BLaER1 treated with 17β-estradiol and CSF1 and Interleukin-3, amounts not matched to agents 10 nM and 100 nM (cell line): ENCODE measurements at regions not wholly inside any gene's neighbourhood (a gene's known extent, or its start where the extent isn't known, plus 50 kb on each side); places are given as distances from the start of the nearest gene placed in this dataset.
"Not testable (repeated sequence)": the region's sequence is repeated elsewhere in the genome, so short reads cannot be mapped to it uniquely, and the experiment has no call there.

Experiments
- H3K27ac ChIP-seq, 11 experiments: shearing (Covaris generic); formaldehyde crosslinking; 2 replicates each; pipeline ENCODE4 v1.8.1; 2022
- H3K27me3 ChIP-seq, 11 experiments: shearing (Covaris generic); formaldehyde crosslinking; 2 replicates each; pipeline ENCODE4 v1.8.1; 2022
- H3K36me3 ChIP-seq, 11 experiments: shearing (Covaris generic); formaldehyde crosslinking; 2 replicates each; pipeline ENCODE4 v1.8.1; 2022
- H3K4me1 ChIP-seq, 10 experiments: shearing (Covaris generic); formaldehyde crosslinking; 2 replicates each; pipeline ENCODE4 v1.8.1; 2022
- H3K4me2 ChIP-seq, 11 experiments: shearing (Covaris generic); formaldehyde crosslinking; 2 replicates each; pipeline ENCODE4 v1.8.1; 2022
- H3K4me3 ChIP-seq, 10 experiments: shearing (Covaris generic); formaldehyde crosslinking; 2 replicates each; pipeline ENCODE4 v1.8.1; 2022
- H3K9ac ChIP-seq, 11 experiments: shearing (Covaris generic); formaldehyde crosslinking; 2 replicates each; pipeline ENCODE4 v1.8.1; 2022
- H3K9me3 ChIP-seq, 11 experiments: shearing (Covaris generic); formaldehyde crosslinking; replicated peaks in 1 of 11; 2 replicates each; pipeline ENCODE4 v1.8.1; 2022
- H4K20me1 ChIP-seq, 11 experiments: shearing (Covaris generic); formaldehyde crosslinking; 2 replicates each; pipeline ENCODE4 v1.8.1; 2022
- Cebpa-rat ChIP-seq, 11 experiments: shearing (Covaris generic); IDR thresholded peaks; 2 replicates each; pipeline ENCODE4 v1.8.1; 2022

- no peak overlapping the region for H3K9ac ChIP-seq
- no peak overlapping the region for H3K4me2 ChIP-seq
These were observed 787.4 kb downstream of the AACS start for GRCh38 chr12:125852679-125853078.

GRCh38 chr12:125853670-125854069, 788.4 kb downstream of the AACS start:
- Histone ChIP-seq H3K9me3 (no peaks in the 10 kb centered on the region), H3K4me2 (no peak overlapping the region), H3K27me3 (no peaks in the 10 kb centered on the region), H3K4me3 (no peak overlapping the region), H3K4me1 (no peaks in the 10 kb centered on the region), H4K20me1 (no peaks in the 10 kb centered on the region), H3K9ac (no peak overlapping the region), H3K27ac (no peak overlapping the region), H3K36me3 (no peaks in the 10 kb centered on the region)
- no peak for TF ChIP-seq Cebpa-rat (IDR thresholded peaks at IDR 0.05)

More at GRCh38 chr12:125852679-125853078, 787.4 kb downstream of the AACS start:
- H4K20me1 ChIP-seq: no peaks in the 10 kb centered on the region
- H3K4me3 ChIP-seq: no peak overlapping the region
- H3K27ac ChIP-seq: no peak overlapping the region
- no peak for TF ChIP-seq Cebpa-rat (IDR thresholded peaks at IDR 0.05)
- H3K4me1 ChIP-seq: no peaks in the 10 kb centered on the region
- H3K36me3 ChIP-seq: no peaks in the 10 kb centered on the region
- H3K9me3 ChIP-seq: peaks cover under 1 to 8% (median 4%) of the 10 kb centered on the region in 11 experiments; a peak in 13 of 22 replicates
- H3K27me3 ChIP-seq: no peaks in the 10 kb centered on the region

GRCh38 chr12:125856366-125856765, 791.1 kb downstream of the AACS start:
- Histone ChIP-seq H3K9me3 (peaks cover 6 to 9% (median 7%) of the 10 kb centered on the region in 11 experiments; a peak in 18 of 22 replicates), H4K20me1 (no peaks in the 10 kb centered on the region), H3K27ac (no peak overlapping the region), H3K36me3 (no peaks in the 10 kb centered on the region), H3K4me2 (no peak overlapping the region), H3K4me1 (no peaks in the 10 kb centered on the region), H3K27me3 (no peaks in the 10 kb centered on the region), H3K9ac (no peak overlapping the region), H3K4me3 (no peak overlapping the region)
- TF ChIP-seq Cebpa-rat (IDR thresholded peaks at IDR 0.05): no peak

- Histone ChIP-seq H3K27ac (no peak overlapping the region), H3K4me3 (no peak overlapping the region), H3K9me3 (peaks cover 8 to 15% (median 12%) of the 10 kb centered on the region in 11 experiments; a peak in 19 of 22 replicates), H3K36me3 (no peaks in the 10 kb centered on the region), H3K4me1 (no peaks in the 10 kb centered on the region), H3K27me3 (no peaks in the 10 kb centered on the region), H3K9ac (no peak overlapping the region), H4K20me1 (no peaks in the 10 kb centered on the region), H3K4me2 (no peak overlapping the region)
- TF ChIP-seq Cebpa-rat (IDR thresholded peaks at IDR 0.05): no peak
These were observed 791.7 kb downstream of the AACS start for GRCh38 chr12:125856896-125857295.

- H3K4me2 ChIP-seq: no peak overlapping the region
- H3K36me3 ChIP-seq: no peaks in the 10 kb centered on the region
- no peak overlapping the region for H3K27ac ChIP-seq
- peaks cover 32 to 51% (median 43%) of the 10 kb centered on the region in 11 experiments for H3K9me3 ChIP-seq
- H3K4me1 ChIP-seq: peaks cover 0 to 6% (median 0%) of the 10 kb centered on the region in 10 experiments; a peak in 1 of 20 replicates
- H3K4me3 ChIP-seq: no peak overlapping the region
- no peak overlapping the region for H3K9ac ChIP-seq
- no peak for TF ChIP-seq Cebpa-rat (IDR thresholded peaks at IDR 0.05)
- H3K27me3 ChIP-seq: no peaks in the 10 kb centered on the region
- no peaks in the 10 kb centered on the region for H4K20me1 ChIP-seq
These were observed 795.5 kb downstream of the AACS start for GRCh38 chr12:125860672-125861288.

GRCh38 chr12:125861299-125862281, 796.4 kb downstream of the AACS start:
- no peaks in the 10 kb centered on the region for H3K36me3 ChIP-seq

GRCh38 chr12:125865236-125865635, 800.0 kb downstream of the AACS start:
- H3K9ac ChIP-seq, H3K4me3 ChIP-seq, H3K36me3 ChIP-seq, H3K4me2 ChIP-seq, H3K4me1 ChIP-seq, H3K27ac ChIP-seq, H3K27me3 ChIP-seq, H4K20me1 ChIP-seq: not testable (repeated sequence)
- H3K9me3 ChIP-seq: peaks cover 37 to 56% (median 45%) of the 10 kb centered on the region in 11 experiments

More at GRCh38 chr12:125861299-125862281, 796.4 kb downstream of the AACS start:
- Histone ChIP-seq H3K27me3 (no peaks in the 10 kb centered on the region), H3K9me3 (peaks cover 37 to 56% (median 45%) of the 10 kb centered on the region in 11 experiments), H3K4me3 (no peak overlapping the region), H3K4me2 (no peak overlapping the region), H4K20me1 (no peaks in the 10 kb centered on the region), H3K9ac (no peak overlapping the region), H3K4me1 (peaks cover 0 to 6% (median 0%) of the 10 kb centered on the region in 10 experiments; a peak in 1 of 20 replicates), H3K27ac (no peak overlapping the region)
- no peak for TF ChIP-seq Cebpa-rat (IDR thresholded peaks at IDR 0.05)

- H3K4me2 ChIP-seq: no peak overlapping the region
- H3K36me3 ChIP-seq: no peaks in the 10 kb centered on the region
- no peak for TF ChIP-seq Cebpa-rat (IDR thresholded peaks at IDR 0.05)
- no peaks in the 10 kb centered on the region for H4K20me1 ChIP-seq
- H3K4me3 ChIP-seq: no peak overlapping the region
- H3K4me1 ChIP-seq: 0 out of 20 replicates have a peak, but pooled peaks cover 0 to 6% (median 0%) of the 10 kb centered on the region in 10 experiments
- no peak overlapping the region for H3K9ac ChIP-seq
- no peaks in the 10 kb centered on the region for H3K27me3 ChIP-seq
- no peak overlapping the region for H3K27ac ChIP-seq
- H3K9me3 ChIP-seq: no peaks in the 10 kb centered on the region
These were observed 806.8 kb downstream of the AACS start for GRCh38 chr12:125871811-125872594.

- no peak for TF ChIP-seq Cebpa-rat (IDR thresholded peaks at IDR 0.05)
- H3K27ac ChIP-seq: no peak overlapping the region
- no peak overlapping the region for H3K9ac ChIP-seq
- no peaks in the 10 kb centered on the region for H3K36me3 ChIP-seq
- H3K9me3 ChIP-seq: no peaks in the 10 kb centered on the region
- H3K27me3 ChIP-seq: no peaks in the 10 kb centered on the region
- no peaks in the 10 kb centered on the region for H4K20me1 ChIP-seq
- H3K4me3 ChIP-seq: no peak overlapping the region
- no peak overlapping the region for H3K4me2 ChIP-seq
- 0 out of 20 replicates have a peak, but pooled peaks cover 0 to 6% (median 0%) of the 10 kb centered on the region in 10 experiments for H3K4me1 ChIP-seq
These were observed 807.8 kb downstream of the AACS start for GRCh38 chr12:125873016-125873415.
